ENCODE measurements at regions not wholly inside any gene's neighbourhood (a gene's known extent, or its start where the extent isn't known, plus 50 kb on each side); places are given as distances from the start of the nearest gene placed in this dataset.

GRCh38 chr18:29146068-29146467, 969.1 kb upstream of the CDH2 start:
- no peak for DNase-seq (ENCODE audit: low read depth in 1 of 2, low spot score in 1 of 2)
- H3K27ac ChIP-seq (replicated peaks), result no peak overlapping the region

DNA sequence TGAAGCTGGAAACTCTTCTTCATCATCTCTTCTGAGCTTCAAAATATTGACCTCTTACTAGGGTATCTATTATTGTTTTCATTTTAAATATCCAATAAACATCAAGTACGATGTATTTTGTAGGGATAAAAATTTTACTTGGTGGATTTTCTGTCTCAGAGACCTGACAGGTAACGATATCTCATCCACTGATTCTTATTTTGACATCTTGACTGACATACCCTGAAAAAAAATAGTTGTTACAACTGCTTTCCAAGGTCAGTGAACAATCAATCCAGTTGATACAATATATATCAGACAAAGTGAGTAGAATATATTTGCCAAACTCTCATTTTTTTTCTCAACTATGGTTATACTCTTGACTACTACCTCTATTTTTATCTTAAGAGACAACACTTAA, 963.7 kb upstream of the CDH2 start:
- H3K27ac ChIP-seq (replicated peaks), result no peak overlapping the region
- DNase-seq (ENCODE audit: low read depth in 1 of 2, low spot score in 1 of 2), result no peak
- H3K27me3 ChIP-seq (ENCODE audit: insufficient read depth, poor library complexity, severe bottlenecking), result no peaks in the 10 kb centered on the region
- TF ChIP-seq GABPA (IDR thresholded peaks at IDR 0.05; ENCODE audit: low read depth), result no peak
- no peak for TF ChIP-seq POLR2AphosphoS5 (IDR thresholded peaks at IDR 0.05; ENCODE audit: low read depth)
- no peak for TF ChIP-seq CTCF (IDR thresholded peaks at IDR 0.05; ENCODE audit: insufficient read depth, low read length)
- no peak for TF ChIP-seq REST (IDR thresholded peaks at IDR 0.05; ENCODE audit: insufficient replicate concordance, low read depth)
- no peak for TF ChIP-seq SPI1 (IDR thresholded peaks at IDR 0.05; ENCODE audit: borderline replicate concordance, low read depth)
- H3K4me3 ChIP-seq (replicated peaks; ENCODE audit: insufficient read depth, low read length), result no peak overlapping the region

More at GRCh38 chr18:29146068-29146467, 969.1 kb upstream of the CDH2 start:
- Histone ChIP-seq H3K4me3 (replicated peaks; ENCODE audit: insufficient read depth, low read length) (no peak overlapping the region), H3K27me3 (ENCODE audit: insufficient read depth, poor library complexity, severe bottlenecking) (no peaks in the 10 kb centered on the region)
- TF ChIP-seq SPI1 (IDR thresholded peaks at IDR 0.05; ENCODE audit: borderline replicate concordance, low read depth) (no peak), REST (IDR thresholded peaks at IDR 0.05; ENCODE audit: insufficient replicate concordance, low read depth) (no peak), POLR2AphosphoS5 (IDR thresholded peaks at IDR 0.05; ENCODE audit: low read depth) (no peak), CTCF (IDR thresholded peaks at IDR 0.05; ENCODE audit: insufficient read depth, low read length) (no peak), GABPA (IDR thresholded peaks at IDR 0.05; ENCODE audit: low read depth) (no peak)

DNA sequence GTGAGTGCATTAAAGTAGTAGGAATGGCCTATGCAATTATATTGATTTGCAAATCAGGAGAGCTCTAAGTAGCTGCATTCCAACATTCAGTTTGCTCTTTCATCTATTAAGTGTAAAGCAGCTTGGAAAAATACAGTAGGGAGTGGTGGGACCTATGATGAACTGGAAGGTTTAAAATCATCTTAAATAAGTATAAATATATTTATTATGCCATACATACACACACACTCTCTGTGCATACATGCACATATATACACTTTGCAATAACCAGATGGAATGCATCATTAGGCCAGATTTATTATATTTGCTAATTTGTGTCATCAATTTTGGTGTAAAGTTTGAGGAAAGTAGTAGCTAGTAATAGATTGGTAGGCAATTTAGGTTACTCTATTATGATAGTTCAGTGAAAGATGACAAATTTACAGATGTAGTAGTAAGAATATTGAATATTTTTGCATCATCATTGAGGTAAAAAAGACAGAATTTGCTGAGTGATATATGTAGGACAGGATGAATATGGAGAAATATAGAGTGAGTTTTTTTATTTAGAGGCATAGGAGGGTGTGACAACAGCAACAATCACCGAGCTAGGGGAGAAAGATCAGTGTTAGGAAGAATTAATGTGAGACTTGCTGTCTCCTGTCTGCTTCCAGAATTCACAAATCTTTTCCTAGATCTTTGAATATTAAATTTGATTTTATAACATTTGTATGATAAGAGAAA, 961.0 kb upstream of the CDH2 start:
- Histone ChIP-seq H3K4me3 (replicated peaks; ENCODE audit: insufficient read depth, low read length) (no peak overlapping the region), H3K27me3 (ENCODE audit: insufficient read depth, poor library complexity, severe bottlenecking) (no peaks in the 10 kb centered on the region), H3K27ac (replicated peaks) (no peak overlapping the region)
- no peak for TF ChIP-seq REST (IDR thresholded peaks at IDR 0.05; ENCODE audit: insufficient replicate concordance, low read depth)
- no peak for TF ChIP-seq CTCF (IDR thresholded peaks at IDR 0.05; ENCODE audit: insufficient read depth, low read length)
- no peak for TF ChIP-seq SPI1 (IDR thresholded peaks at IDR 0.05; ENCODE audit: borderline replicate concordance, low read depth)
- TF ChIP-seq POLR2AphosphoS5 (IDR thresholded peaks at IDR 0.05; ENCODE audit: low read depth), result no peak
- TF ChIP-seq GABPA (IDR thresholded peaks at IDR 0.05; ENCODE audit: low read depth), result no peak
- no peak for DNase-seq (ENCODE audit: low read depth in 1 of 2, low spot score in 1 of 2)
